Upper lobe of left lung (tissue), 6 donors: ENCODE measurements at regions not wholly inside any gene's neighbourhood (a gene's known extent, or its start where the extent isn't known, plus 50 kb on each side); places are given as distances from the start of the nearest gene placed in this dataset.

Experiments used
- ATAC-seq, 2 donors: fragments of 200-7000 bp; cut with Tn5 transposase; one replicate each; pipeline ENCODE4 v1.9.1; 2022; ENCODE audit warnings: mild to moderate bottlenecking in 2 of 2, moderate library complexity in 2 of 2; ENCODE audit not compliant: low FRiP score in 2 of 2
- DNase-seq, 2 donors: peaks; one replicate each; pipeline ENCODE4 v3.0.0-alpha.2; 2019 to 2020
- H3K27ac ChIP-seq, 4 donors: fragments of 200-600 bp; sonication (generic); one replicate each; pipeline ENCODE4 v1.5.1; 2016 to 2019
- H3K27me3 ChIP-seq, 4 donors: fragments of 200-600 bp; sonication (generic); one replicate each; pipeline ENCODE4 v1.5.1; 2017 to 2019
- H3K36me3 ChIP-seq, 4 donors: fragments of 200-600 bp; sonication (generic); one replicate each; pipeline ENCODE4 v1.5.1; 2016 to 2019
- H3K4me1 ChIP-seq, 4 donors: fragments of 200-600 bp; sonication (generic); one replicate each; pipeline ENCODE4 v1.5.1; 2018 to 2019
- H3K4me3 ChIP-seq, 4 donors: fragments of 200-600 bp; sonication (generic); one replicate each; pipeline ENCODE4 v1.5.1; 2017 to 2019; ENCODE audit warnings: mild to moderate bottlenecking in 2 of 4, moderate library complexity in 1 of 4
- H3K9me3 ChIP-seq, 4 donors: fragments of 200-600 bp; sonication (generic); one replicate each; pipeline ENCODE4 v1.5.1; 2018 to 2019
- EP300 ChIP-seq, 4 donors: sonication (generic); formaldehyde crosslinking; IDR thresholded peaks; one replicate each; pipeline ENCODE4 v1.5.1; 2017; ENCODE audit warnings: antibody characterized with exemption in 4 of 4, control low read depth in 2 of 4
- POLR2A ChIP-seq, 4 donors: fragments of 450-650 bp; IDR thresholded peaks; one replicate each; pipeline ENCODE4 v1.5.1; 2016 to 2017; ENCODE audit warnings: antibody characterized with exemption in 4 of 4, mild to moderate bottlenecking in 2 of 4
- POLR2AphosphoS5 ChIP-seq, 2 donors: sonication (generic); formaldehyde crosslinking; IDR thresholded peaks; one replicate each; pipeline ENCODE4 v1.5.1; 2017; ENCODE audit warnings: antibody characterized with exemption in 2 of 2
- WGBS, 2 donors: methylation state at CpG; one replicate each; pipeline ENCODE4 v1.1.5; 2017 to 2018; 5-methylcytosine and 5-hydroxymethylcytosine counted together
- TF ChIP-seq, protein P1 (sequence below), 6 experiments: fragments of 450-650 bp in 4 of 6; fragments of 200-600 bp in 2 of 6; sonication (generic) in 2 of 6; IDR thresholded peaks; one replicate each; pipeline ENCODE4 v1.5.1; 2016 to 2019; ENCODE audit warnings: antibody characterized with exemption in 6 of 6
- donor health status: DM: no; HTN: no; CAD: no; lungs with moderate emphysema.
- donor health status: DM: no; HTN: yes; CAD: no; lungs with severe emphysema.

GRCh38 chr6:6980999-6981597, 126.7 kb upstream of the RREB1 start:
- DNase-seq (no peak), ATAC-seq (no peak)
- Histone ChIP-seq H3K4me3 (no peak overlapping the region), H3K36me3 (no peaks in the 10 kb centered on the region), H3K4me1 (peaks cover 0 to under 1% (median 0%) of the 10 kb centered on the region in 4 donors), H3K27ac (no peak overlapping the region), H3K9me3 (no peaks in the 10 kb centered on the region), H3K27me3 (no peaks in the 10 kb centered on the region)
- TF ChIP-seq EP300 (IDR thresholded peaks at IDR 0.05) (no peak), POLR2AphosphoS5 (IDR thresholded peaks at IDR 0.05) (no peak), POLR2A (IDR thresholded peaks at IDR 0.05) (no peak)
- TF ChIP-seq, protein P1, sequence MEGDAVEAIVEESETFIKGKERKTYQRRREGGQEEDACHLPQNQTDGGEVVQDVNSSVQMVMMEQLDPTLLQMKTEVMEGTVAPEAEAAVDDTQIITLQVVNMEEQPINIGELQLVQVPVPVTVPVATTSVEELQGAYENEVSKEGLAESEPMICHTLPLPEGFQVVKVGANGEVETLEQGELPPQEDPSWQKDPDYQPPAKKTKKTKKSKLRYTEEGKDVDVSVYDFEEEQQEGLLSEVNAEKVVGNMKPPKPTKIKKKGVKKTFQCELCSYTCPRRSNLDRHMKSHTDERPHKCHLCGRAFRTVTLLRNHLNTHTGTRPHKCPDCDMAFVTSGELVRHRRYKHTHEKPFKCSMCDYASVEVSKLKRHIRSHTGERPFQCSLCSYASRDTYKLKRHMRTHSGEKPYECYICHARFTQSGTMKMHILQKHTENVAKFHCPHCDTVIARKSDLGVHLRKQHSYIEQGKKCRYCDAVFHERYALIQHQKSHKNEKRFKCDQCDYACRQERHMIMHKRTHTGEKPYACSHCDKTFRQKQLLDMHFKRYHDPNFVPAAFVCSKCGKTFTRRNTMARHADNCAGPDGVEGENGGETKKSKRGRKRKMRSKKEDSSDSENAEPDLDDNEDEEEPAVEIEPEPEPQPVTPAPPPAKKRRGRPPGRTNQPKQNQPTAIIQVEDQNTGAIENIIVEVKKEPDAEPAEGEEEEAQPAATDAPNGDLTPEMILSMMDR (IDR thresholded peaks at IDR 0.05) = no peak
- WGBS, 2 donors = 84 to 85% methylated on average over 14 of the region's 14 CpGs

DNA sequence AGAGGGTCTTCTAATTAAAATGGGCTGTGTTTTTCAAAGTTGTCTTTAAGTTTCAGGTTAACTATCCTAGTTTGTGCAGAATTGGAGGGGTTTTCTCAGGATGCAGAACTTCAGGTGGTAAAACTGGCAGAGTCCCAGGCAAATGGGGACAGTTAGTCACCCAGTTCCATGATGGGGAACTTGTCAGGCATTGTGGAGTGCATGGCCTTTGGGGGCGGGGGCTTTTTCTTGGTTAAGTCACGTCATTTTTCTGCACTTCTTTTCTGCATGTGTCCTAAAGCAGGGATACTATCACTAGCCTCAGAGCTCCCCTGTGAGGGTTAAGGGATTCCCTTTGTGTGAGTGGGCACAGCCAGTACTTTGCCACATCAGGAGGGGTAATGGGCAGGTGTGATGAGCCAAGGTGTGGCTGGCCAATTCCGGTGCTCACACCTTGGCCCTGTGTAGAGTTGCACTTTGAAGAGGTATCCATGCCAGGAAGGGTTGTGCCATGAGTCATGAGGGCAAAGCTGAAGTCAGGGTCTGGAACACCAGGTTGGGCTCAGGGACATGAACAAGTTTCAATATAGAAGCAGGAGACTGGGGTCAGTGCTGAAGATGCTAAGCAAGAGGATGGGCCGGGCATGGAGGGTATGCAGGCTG, 126.0 kb upstream of the RREB1 start:
- H3K27ac ChIP-seq = no peak overlapping the region
- no peaks in the 10 kb centered on the region for H3K36me3 ChIP-seq
- no peaks in the 10 kb centered on the region for H3K9me3 ChIP-seq
- DNase-seq (no peak), ATAC-seq (no peak)
- 90 to 93% methylated on average over 4 of the region's 4 CpGs for WGBS, 2 donors
- peaks cover 0 to 4% (median 0%) of the 10 kb centered on the region in 4 donors for H3K4me1 ChIP-seq
- no peak overlapping the region for H3K4me3 ChIP-seq
- H3K27me3 ChIP-seq = no peaks in the 10 kb centered on the region
- TF ChIP-seq POLR2AphosphoS5 (IDR thresholded peaks at IDR 0.05) (no peak), EP300 (IDR thresholded peaks at IDR 0.05) (no peak), POLR2A (IDR thresholded peaks at IDR 0.05) (no peak)
- TF ChIP-seq, protein P1 (IDR thresholded peaks at IDR 0.05) = no peak

GRCh38 chr6:6982663-6983062, 125.1 kb upstream of the RREB1 start:
- Histone ChIP-seq H3K36me3 (no peaks in the 10 kb centered on the region), H3K27me3 (no peaks in the 10 kb centered on the region), H3K27ac (no peak overlapping the region), H3K4me1 (peaks cover 0 to 4% (median 0%) of the 10 kb centered on the region in 4 donors), H3K4me3 (no peak overlapping the region), H3K9me3 (no peaks in the 10 kb centered on the region)
- no peak for ATAC-seq
- DNase-seq = no peak
- 87 to 88% methylated on average over 6 of the region's 6 CpGs for whole genome bisulfite sequencing, 2 donors
- TF ChIP-seq POLR2A (IDR thresholded peaks at IDR 0.05) (no peak), EP300 (IDR thresholded peaks at IDR 0.05) (no peak), POLR2AphosphoS5 (IDR thresholded peaks at IDR 0.05) (no peak)
- TF ChIP-seq, protein P1 (IDR thresholded peaks at IDR 0.05) = no peak

GRCh38 chr6:6984585-6985366, 123.0 kb upstream of the RREB1 start:
- 87 to 94% methylated on average over 13 of the region's 13 CpGs for WGBS, 2 donors

More at GRCh38 chr6:6984585-6985366, 123.0 kb upstream of the RREB1 start:
- Histone ChIP-seq H3K4me1 (peaks cover 0 to 4% (median 0%) of the 10 kb centered on the region in 4 donors), H3K27ac (no peak overlapping the region), H3K36me3 (no peaks in the 10 kb centered on the region), H3K4me3 (no peak overlapping the region), H3K27me3 (no peaks in the 10 kb centered on the region), H3K9me3 (no peaks in the 10 kb centered on the region)
- TF ChIP-seq, protein P1 (IDR thresholded peaks at IDR 0.05) = no peak
- TF ChIP-seq POLR2A (IDR thresholded peaks at IDR 0.05) (no peak), POLR2AphosphoS5 (IDR thresholded peaks at IDR 0.05) (no peak), EP300 (IDR thresholded peaks at IDR 0.05) (no peak)
- ATAC-seq (no peak), DNase-seq (no peak)
